HG03060 (cell line): ENCODE measurements at regions not wholly inside any gene's neighbourhood (a gene's known extent, or its start where the extent isn't known, plus 50 kb on each side); places are given as distances from the start of the nearest gene placed in this dataset.
"Not testable (repeated sequence)": the region's sequence is repeated elsewhere in the genome, so short reads cannot be mapped to it uniquely, and the experiment has no call there.

Experiments
- ATAC-seq: cut with Tn5 transposase; IDR thresholded peaks from one replicate; pipeline ENCODE4 v1.9.1; 2021; ENCODE audit warnings: low read depth, moderate number of reproducible peaks; ENCODE audit not compliant: unreplicated experiment

GRCh38 chr10:25076506-25077177 is 60.2 kb downstream of the THNSL1 start:
- ATAC-seq, result no peak

- ATAC-seq, result no peak
Measured at GRCh38 chr10:25078658-25079431, 62.4 kb downstream of the THNSL1 start.

DNA sequence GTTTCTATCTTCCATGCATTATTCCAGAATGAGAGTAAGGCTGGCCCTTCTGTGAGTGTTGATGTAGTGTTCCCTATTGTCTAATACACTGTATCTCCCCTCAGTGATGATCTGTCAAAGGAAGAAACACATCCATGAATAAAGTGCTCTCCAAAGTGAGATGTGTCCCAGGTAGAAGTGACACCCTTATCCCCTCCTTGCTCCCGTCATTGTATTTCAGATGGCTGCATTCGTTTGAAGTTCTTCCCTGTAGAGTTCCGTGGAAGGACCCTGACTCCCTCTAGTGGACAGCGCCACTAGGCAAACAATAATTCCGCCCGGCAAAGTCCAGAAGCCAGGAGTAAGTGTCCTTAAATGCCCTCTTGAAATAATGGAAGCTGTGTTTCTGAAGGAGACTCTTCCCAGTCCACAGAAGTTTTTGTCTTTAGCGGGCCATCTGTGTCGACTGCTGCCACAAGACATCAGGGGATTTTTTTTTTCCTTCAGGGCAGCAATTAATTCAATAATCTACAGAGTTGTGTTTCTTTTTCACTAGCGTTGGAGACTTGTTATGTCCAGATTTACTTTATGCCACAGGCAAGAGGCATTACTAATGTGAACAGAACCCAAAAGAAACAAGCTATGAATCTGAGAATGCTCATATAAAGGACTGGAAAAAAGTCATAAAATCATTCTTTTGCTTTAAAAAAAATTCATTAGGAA is 64.6 kb downstream of the THNSL1 start:
- ATAC-seq, result no peak

GRCh38 chr10:25082276-25083204 is 66.1 kb downstream of the THNSL1 start:
- ATAC-seq, result no peak

DNA sequence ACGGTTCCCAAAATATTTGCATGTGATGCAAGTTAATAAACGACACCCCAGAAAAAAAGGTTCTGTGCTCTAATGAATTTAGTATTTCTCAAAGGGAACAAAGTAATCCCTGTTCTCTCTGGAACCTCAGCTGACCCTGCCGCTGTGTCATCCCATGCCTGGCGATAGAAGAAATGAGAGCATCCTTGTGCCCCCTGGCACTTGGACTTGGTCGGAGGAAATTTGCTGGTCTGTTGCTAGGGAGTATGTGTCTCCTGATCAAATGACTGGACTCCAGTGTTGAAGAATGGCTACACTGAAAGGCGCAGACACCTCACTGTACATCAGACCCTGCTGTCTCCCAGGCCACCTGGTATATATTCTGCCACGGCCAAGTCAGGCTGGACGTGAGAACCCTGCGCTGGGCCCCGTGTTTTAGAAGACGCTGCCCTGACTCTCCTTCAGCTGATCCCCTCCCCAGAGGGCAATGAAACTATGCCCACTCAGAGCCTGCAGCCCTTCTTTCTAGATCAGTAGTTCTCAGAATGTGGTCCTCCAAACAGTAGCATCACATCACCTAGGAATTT is 67.2 kb downstream of the THNSL1 start:
- no peak for ATAC-seq

DNA sequence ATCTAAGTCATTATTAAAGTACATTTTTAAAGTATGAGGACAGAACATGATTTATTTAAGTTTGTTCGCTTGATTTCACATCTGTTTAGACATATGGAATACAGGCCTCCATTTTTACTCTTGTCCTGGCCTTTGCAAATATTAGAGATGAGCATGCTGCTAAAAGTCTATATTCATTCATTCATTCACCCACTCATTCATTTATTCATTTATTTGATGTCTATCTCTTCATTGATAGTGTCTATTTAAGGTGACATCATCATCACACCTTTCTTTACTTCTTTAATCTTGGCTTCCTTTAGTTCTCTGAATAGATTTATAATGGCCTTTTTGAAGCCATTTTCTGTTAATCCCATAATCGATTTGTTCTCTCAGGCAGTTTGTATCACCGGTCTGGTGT is 68.0 kb downstream of the THNSL1 start:
- ATAC-seq, result no peak

DNA sequence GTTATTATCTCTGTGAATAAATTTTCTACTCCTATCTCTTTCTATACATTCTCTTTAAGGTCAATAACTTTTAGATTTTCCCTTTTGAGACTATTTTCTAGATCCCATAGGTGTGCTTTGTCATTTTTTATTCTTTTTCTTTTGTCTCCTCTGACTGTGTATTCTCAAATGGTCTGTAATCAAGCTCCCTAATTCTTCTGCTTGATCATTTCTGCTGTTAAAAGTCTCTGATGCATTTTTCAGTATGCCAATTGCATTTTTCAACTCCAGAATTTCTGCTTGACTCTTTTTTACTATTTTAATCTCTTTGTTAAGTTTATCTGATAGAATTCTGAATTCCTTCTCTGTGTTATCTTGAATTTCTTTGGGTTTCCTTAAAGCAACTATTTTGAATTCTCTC is 78.2 kb downstream of the THNSL1 start:
- no peak for ATAC-seq

- ATAC-seq, result no peak
Measured at GRCh38 chr10:25097669-25098411, 77.0 kb upstream of the GPR158 start.

DNA sequence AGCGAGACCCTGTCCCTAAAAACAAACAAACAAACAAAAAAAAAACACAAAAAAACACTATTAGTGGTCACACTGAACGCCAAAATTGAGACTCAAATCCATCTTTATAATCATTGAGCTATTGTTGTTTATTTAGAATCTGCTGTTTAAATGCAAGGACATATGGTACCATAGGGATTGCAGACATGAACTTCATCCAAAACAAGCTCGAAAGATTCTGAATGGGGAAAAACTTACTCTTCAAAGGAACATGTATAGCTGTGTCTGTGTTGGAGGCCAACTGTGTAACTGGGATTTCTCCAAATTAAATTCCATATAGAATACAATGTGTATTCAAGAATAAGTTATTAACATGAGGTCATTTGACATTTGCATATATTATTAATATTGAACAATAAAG is 74.7 kb upstream of the GPR158 start:
- ATAC-seq, result no peak

GRCh38 chr10:25101461-25102146 is 73.2 kb upstream of the GPR158 start:
- ATAC-seq, result no peak

DNA sequence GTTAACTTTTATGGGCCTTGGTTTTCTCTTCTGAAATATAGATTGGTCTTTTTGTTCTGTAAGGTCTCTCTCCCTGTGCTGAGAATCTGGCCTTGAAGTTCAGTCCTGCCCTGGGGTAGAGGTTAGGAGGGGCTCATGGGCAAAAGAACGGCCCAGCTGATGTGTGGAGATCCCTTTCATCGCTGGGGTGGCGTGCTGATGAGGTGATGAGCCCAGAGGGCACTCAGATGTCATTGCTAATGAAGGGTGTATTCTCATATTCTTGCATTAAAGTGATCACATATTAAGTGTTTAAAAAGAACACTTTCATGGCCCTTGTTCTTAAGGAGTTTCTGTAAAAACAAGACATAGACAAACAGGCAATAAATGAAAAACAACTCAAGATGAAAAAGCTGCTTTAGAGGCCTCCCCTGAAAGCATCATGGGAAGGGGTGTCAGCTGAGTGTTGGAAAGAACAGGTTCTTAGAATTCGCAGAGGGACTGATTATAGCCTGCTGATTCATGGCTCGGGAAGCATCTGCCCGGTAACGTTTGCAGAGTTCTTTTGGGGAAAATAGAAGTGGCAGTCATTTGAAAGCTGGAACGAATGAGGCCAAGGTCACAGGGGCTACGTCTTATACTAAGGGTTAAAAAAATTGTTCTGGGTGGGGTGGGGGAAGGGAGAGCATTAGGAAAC is 72.5 kb upstream of the GPR158 start:
- no peak for ATAC-seq

GRCh38 chr10:25103703-25104102 is 71.1 kb upstream of the GPR158 start:
- no peak for ATAC-seq

GRCh38 chr10:25104441-25104840 is 70.4 kb upstream of the GPR158 start:
- ATAC-seq, result no peak

DNA sequence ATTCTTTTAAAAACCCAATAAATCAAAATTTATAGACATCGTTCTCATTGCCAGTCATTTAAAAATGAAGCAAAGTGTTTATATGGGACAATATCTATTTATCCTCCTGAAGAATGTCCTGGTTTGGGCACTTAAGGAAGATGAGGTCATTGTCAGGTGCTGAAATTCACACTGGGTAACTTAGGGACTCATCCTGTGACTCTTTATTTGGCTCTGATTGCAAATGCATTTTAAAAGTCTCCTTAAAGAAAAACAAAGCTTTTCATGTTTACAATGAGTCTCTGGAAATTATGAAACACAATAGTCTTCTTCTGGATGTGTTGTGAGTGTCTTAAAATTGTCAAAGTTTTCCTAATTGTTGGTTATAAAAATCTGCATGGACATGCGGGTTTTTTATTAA is 69.5 kb upstream of the GPR158 start:
- no peak for ATAC-seq

GRCh38 chr10:25105743-25106260 is 69.0 kb upstream of the GPR158 start:
- no peak for ATAC-seq

DNA sequence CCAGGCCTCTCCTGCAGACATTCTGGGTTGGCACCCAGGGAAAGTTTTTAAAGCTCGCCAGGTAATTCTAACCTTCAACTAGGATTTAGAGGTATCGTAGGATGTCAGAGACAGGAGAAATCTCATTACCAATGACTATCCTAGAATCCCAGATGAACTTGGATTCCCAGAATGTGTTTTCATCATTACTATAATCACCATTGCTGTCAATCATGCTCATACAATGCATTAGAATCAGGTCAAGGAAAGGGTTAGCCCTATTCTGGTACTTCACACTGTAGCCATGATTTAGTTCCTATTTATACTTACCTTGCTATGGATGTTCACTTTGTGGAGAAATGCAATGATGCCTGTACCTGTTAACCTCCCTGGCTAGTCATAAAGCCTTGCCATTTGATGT is 67.0 kb upstream of the GPR158 start:
- no peak for ATAC-seq

- not testable (repeated sequence) for ATAC-seq
Measured at GRCh38 chr10:25109896-25110295, 64.9 kb upstream of the GPR158 start.

- no peak for ATAC-seq
Measured at GRCh38 chr10:25112016-25112415, 62.8 kb upstream of the GPR158 start.
